NT2/D1 (cell line): ENCODE measurements at regions not wholly inside any gene's neighbourhood (a gene's known extent, or its start where the extent isn't known, plus 50 kb on each side); places are given as distances from the start of the nearest gene placed in this dataset.

Experiments
- SUZ12 ChIP-seq: IDR thresholded peaks from 2 replicates; pipeline ENCODE4 v1.6.1; 2011; ENCODE audit not compliant: insufficient read length, insufficient read depth; ENCODE audit errors: extremely low read depth
- YY1 ChIP-seq: IDR thresholded peaks from 2 replicates; pipeline ENCODE4 v1.6.1; 2011; ENCODE audit not compliant: insufficient read length, insufficient read depth

DNA sequence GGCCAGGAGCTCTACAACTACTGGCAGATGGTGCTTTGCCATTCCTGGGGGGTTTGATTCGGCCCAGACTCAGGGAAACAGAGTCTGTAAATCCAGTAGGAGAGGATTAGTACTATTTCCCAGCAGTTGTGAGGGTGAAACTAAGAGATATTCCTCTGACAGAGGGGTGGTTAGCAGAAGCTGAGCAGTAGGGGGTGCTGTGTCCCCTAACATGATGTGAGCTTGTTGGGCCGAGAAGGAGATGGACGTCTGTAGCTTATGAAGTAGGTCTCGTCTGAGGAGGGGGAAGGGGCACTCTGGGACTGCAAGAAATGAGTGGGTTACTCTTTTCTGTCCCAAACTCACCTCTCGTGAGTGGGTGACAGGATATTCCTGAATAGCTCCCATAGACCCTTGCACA, 179.2 kb upstream of the MBL2 start:
- TF ChIP-seq SUZ12 (no peak), YY1 (no peak)
